Stimulated activated CD4-positive, alpha-beta T cell treated with anti-CD3 and anti-CD28 coated beads, Interleukin-2, amount 100 ng/mL, for 24 hours (primary cell): ENCODE measurements at regions not wholly inside any gene's neighbourhood (a gene's known extent, or its start where the extent isn't known, plus 50 kb on each side); places are given as distances from the start of the nearest gene placed in this dataset.

Experiments used
- DNase-seq, 2 donors: peaks; one replicate each; pipeline ENCODE4 v3.0.0-alpha.2; 2020

GRCh38 chr15:70318594-70319465 is 221.1 kb upstream of the TLE3 start:
- no peak for DNase-seq

- no peak for DNase-seq
Measured at GRCh38 chr15:70316059-70316600, 218.4 kb upstream of the TLE3 start.

- no peak for DNase-seq
Measured at GRCh38 chr15:70315431-70315830, 217.7 kb upstream of the TLE3 start.

GRCh38 chr15:70314688-70315087 is 217.0 kb upstream of the TLE3 start:
- no peak for DNase-seq

DNA sequence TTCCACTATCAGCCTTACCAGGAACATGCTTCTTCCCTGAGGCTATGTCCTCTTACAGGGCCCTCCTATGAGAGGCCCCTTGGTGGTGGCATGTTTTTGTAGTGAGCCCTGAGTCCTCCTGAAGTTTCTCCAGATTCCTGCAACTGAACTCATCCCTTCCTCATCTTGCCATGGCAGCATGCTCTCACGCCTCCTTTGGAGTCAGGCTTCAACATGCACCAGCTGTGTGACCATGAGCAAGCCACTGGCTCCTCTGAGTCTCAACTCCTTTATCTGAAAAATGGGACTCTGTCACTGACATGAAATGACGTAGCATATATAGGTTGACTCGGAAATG is 216.3 kb upstream of the TLE3 start:
- DNase-seq: no peak

DNA sequence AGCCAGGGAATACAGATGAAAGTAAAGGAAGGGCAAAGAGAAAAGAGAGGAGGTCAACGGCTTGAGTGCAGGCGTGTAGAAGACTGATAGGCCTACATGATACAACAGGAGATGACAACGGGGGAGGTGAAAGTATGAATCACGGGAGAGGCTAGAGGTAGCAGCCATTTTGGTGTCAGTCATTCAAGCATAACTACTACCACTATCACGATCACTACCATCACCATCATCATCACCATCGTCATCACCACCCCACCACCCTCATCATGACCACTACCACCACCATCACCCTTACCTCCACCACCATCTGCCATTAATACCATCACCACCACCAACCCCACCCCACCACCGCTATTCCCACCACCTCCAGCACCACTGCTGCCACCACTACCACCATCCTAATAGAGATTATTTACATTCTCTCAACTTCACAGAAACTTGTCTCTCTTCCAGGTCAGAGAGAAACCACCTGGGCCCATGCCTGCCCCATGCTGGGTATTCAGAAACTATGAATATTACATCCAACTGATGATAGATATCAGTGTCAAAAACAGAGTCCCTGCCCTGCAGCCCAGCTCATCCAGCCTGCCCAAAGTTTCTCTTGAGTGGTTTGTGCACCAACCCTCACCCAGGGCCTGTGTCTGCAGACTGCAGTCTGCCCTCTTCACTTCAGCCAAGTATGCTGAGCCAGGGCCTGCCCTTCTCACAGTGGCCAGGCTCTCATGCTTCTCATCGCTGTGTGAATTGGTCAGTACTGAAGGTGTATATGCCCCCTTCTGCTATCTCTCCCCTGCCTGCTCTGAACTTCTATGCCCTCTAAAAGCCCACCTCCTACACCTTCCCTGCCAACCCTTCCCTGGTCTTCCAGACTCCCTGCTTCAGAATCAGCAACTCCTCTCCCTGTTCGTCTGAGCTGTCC is 215.6 kb upstream of the TLE3 start:
- no peak for DNase-seq

GRCh38 chr15:70311821-70312220 is 214.1 kb upstream of the TLE3 start:
- no peak for DNase-seq

DNA sequence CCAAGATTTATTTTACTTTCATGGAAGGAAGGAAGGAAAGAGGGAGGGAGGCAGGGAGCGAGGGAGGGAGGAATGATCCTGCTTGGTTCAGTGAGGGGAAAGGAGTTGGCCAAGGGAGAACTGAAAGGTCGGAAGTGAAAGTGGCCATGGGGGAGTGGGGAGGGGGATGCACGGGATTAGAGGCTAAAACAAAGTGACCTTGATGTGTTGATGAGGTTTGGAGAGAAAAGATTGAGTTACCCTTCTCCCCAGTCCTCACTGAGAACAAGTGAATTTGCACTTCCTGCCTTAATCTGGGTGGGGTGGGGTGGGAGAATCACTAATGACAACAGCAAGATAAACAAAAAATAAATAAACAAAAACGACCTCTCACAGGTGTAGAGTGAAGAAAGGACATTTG is 212.0 kb upstream of the TLE3 start:
- no peak for DNase-seq

DNA sequence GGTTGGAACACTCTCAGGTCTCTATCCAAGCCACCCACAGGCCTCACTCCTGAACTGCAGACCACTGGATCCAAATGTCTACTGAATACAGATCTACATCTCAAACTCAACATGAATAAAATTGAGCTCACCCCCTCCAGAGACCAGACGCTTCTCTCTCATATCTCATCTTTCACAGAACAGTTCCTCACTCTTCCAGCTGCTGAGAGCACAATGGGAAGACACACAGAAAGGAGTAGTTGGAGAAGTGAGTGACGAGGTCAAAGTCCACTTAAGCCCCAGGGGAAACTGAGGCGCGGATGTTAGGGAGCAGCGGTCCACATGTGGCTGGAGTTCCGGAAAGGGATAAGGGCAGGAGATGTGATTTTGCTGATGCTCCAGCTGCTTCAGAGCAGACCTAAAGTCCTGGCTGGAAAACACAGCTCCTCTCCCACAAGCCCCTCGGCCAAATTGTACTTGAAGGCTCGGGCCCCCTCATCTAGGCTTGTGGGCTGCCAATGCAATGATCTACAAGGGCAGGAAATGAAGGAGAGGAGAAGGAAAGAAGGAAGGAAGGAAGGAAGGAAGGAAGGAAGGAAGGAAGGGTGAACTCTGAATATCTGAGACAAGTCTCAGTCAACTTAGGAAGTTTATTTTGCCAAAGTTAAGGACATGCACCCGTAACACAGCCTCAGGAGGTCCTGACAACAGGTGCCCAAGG is 211.2 kb upstream of the TLE3 start:
- no peak for DNase-seq

DNA sequence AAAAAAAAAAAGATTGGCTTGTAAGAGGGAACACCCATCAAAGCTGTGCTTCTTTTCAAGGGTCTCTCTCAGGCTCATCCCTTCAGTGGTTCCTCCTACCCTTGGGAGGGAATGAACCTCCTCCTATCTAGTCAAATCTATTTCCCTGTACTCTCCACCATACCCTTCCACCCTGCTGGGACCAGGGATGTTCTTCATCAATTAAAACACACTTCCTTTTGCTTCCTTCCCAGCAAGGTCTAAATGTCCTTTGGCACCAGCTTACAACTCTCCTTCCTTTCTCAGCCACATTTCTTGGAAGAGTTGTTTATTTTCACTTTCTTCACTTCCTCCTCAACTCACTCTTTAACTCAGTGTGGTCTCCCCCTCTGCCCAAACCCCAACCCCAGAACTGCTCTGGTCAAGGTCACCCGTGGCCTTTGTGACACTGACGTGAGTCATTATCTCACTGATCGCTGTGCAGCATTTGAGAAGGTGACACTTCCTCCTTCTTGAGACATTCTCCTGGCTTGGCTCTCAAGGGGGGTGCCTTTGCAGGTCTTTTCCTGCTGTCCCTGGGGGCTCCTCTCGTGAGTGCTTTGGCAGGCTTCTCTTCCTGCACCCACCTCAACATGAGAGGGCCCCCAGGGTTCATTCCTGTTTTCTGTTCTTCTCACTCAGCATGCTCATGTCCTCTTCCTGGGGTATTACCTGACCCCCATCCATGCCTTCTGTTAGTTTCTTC is 210.5 kb upstream of the TLE3 start:
- DNase-seq: peak in 1 of 2 donors; percentile 25

DNA sequence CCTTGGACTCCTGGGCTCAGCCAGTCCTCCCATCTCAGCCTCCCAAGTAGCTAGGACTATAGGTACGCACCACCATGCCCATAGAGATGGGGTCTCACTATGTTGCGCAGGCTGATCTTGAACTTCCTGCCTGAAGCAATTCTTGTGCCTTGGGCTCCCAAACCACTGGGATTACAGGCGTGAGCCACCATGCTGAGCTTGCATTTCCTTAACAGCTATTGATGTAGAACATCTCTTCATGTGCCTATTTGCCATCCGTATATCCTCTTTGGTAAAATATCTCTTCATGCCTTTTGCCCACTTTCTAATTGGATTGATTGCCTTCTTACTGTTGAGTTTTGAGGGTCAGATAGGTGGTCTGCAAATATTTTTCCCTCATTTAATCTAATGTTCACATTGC is 208.9 kb upstream of the TLE3 start:
- no peak for DNase-seq

DNA sequence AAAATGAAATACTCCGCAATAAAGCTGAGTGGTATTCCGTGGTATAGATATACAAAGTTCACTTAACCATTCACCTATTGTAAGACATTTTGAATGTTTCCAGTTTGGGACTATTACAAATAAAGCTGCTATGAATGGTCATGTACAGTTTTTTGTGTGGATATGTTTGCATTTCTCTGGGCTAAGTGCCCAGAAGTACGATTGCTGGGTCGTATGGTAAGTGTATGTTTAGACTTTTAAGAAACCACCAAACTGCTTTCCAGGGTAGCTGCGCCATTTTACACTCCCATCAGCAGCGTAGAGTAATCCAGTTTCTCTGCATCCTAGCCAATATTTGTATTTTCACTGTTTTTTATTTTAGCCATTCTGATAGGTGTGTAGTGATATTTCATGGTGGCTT is 208.4 kb upstream of the TLE3 start:
- DNase-seq: no peak

DNA sequence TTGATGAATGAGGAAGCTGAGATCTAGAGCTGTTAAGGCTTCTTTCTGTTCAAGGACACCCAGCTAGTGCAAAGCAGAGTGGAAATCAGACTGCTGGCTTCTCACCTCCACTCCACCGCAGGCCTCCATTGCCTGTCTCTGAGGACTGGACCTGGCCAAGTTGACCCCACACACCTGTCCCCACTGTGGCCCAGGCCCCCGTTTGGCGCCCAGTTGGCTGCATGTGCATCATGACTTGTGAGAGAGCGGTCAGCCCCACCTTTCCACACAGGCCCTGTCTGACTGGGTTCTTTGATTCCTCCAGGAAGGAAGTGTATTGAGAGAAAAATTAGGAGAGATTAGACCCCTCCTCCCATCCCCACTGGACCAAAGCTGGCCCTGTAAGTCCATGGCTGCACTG is 206.3 kb upstream of the TLE3 start:
- DNase-seq: no peak

GRCh38 chr15:70302360-70302759 is 204.6 kb upstream of the TLE3 start:
- DNase-seq: no peak

DNA sequence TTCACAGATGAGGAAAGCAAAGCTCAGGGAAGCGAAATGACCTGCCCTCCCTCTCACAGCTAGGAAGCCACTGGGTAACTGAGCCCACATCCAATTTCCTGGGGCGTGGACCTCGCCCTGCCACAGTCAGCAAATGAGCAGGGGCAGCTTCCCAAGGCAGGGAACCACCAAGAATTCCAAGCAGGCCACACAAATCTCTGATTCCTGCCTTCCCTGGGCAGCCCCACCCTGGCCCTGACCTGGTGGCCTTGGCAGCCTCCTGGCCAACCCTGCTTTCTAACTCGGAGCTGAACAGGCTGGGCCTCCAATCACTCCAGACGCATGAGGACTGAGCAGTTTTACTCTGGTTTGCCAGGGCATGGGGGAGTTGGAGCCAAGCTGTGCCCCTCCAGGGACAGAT is 203.7 kb upstream of the TLE3 start:
- no peak for DNase-seq

- DNase-seq: peak; percentile 73 to 75
Measured at GRCh38 chr15:70299931-70300869, 202.5 kb upstream of the TLE3 start.

DNA sequence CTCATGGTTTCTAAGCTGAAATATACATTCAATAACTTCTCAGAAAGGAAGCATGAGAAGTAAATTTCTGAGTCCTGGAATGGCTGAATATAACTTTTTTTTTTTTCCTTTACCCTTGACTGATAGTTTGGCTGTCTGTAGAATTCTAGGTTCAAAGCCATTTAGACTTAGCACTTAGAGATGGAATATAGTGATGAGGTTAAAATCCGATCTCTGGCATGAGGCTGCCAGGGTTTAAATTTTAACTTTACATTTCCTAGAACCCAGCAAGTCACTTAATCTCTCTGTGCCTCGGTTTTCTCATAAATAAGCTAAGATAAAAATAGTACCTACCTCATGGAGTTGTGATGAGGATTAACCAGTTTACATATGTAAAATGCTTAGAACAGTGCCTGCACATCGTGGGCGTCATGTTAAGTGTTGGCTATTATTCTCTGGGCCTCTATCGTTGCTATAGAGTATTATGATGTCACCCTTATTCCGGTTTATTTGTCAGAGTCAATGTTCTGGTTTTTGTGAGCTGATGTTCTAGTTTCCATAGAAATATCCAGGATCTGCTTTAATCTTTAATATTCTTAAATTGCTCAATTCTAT is 199.8 kb upstream of the TLE3 start:
- no peak for DNase-seq

DNA sequence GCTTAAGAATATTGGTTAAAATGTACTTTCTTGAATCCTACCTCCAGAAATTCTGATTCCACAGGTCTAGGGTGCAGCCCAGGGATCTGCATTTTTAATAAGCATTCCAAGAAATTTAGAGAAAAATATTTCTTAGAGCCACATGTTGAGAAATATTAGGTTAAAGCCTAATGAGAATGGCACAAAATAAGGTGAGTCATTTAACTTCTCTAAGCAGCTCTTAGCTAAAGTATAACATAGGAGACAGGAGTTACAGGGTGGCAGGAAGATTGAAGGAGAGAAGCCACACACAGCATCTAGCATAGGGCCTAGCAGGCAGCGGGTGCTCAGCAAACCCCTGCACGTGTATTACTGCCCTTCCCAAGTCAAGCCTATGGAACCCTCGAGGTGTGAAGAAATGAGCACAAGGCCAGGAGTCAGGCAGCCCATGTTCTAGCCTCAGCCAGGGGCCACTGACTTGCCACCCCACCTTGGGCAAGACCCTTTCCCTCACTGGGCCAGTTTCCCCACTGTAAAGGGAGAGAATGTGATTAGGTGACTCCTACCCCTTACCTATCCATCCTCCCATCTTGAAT is 197.1 kb upstream of the TLE3 start:
- no peak for DNase-seq

GRCh38 chr15:70293591-70294470 is 196.1 kb upstream of the TLE3 start:
- DNase-seq: no peak
